GM10248 (cell line): ENCODE measurements at regions not wholly inside any gene's neighbourhood (a gene's known extent, or its start where the extent isn't known, plus 50 kb on each side); places are given as distances from the start of the nearest gene placed in this dataset.

Experiments used
- CTCF ChIA-PET: fragments of 300-600 bp; sonication (Branson Sonifier 250); formaldehyde crosslinking; extraction: SDS; loops from one replicate; lab custom pipeline; 2021; ENCODE audit warnings: antibody characterized with exemption; lab: Yijun Ruan, JAX
- POLR2A ChIA-PET: fragments of 350-650 bp; sonication (Branson Sonifier 250); formaldehyde crosslinking; extraction: SDS; loops from one replicate; lab custom pipeline; 2020; ENCODE audit warnings: antibody characterized with exemption; lab: Yijun Ruan, JAX
- DNase-seq: peaks from one replicate; pipeline ENCODE4 v3.0.0; 2012; ENCODE audit errors: extremely low spot score
- CTCF ChIP-seq: IDR thresholded peaks from 2 replicates; pipeline ENCODE4 v1.5.1; 2012; ENCODE audit warnings: mild to moderate bottlenecking, low read depth; ENCODE audit errors: extremely low read depth, missing control alignments, control extremely low read depth

- no peak for TF ChIP-seq CTCF
- DNase-seq, result peak; percentile 37
- ChIA-PET POLR2A (no interaction called here), CTCF (interaction anchor here (0.9 to 3.2 kb wide), 15 partner anchors 8 to 770 kb away, joined by 3 to 14 read pairs (median 3); partner anchors contain the start of gene PREP)
These were observed 50.3 kb upstream of the PREP start for GRCh38 chr6:105452924-105453756.
